Caco-2 (cell line): ENCODE measurements at regions not wholly inside any gene's neighbourhood (a gene's known extent, or its start where the extent isn't known, plus 50 kb on each side); places are given as distances from the start of the nearest gene placed in this dataset.

Experiments
- BruUV-seq: library from RNA; stranded (reverse); fragments of 400-500 nt; replicated peaks from 2 replicates; lab custom pipeline; 2021; lab: Mats Ljungman, UMichigan
- CTCF ChIA-PET: fragments of 300-600 bp; sonication (Branson Sonifier 250); formaldehyde crosslinking; loops from one replicate; lab custom pipeline; 2022; ENCODE audit warnings: antibody characterized with exemption; lab: Charles Lee
- POLR2A ChIA-PET: fragments of 300-600 bp; sonication (Branson Sonifier 250); formaldehyde crosslinking; loops from one replicate; lab custom pipeline; 2022; ENCODE audit warnings: antibody characterized with exemption; lab: Charles Lee
- DNase-seq, 2 experiments: peaks; one replicate each; pipeline versions ENCODE4 v3.0.0 to v3.0.0-alpha.2; 2020 to 2022
- H3K27me3 ChIP-seq: replicated peaks from 2 replicates; pipeline ENCODE4 v1.6.0; 2011; ENCODE audit warnings: low read length; ENCODE audit not compliant: control insufficient read depth, insufficient read depth
- H3K36me3 ChIP-seq: 2 replicates; pipeline ENCODE4 v1.5.1; 2011; ENCODE audit warnings: low read length; ENCODE audit not compliant: control insufficient read depth, insufficient read depth
- H3K4me1 ChIP-seq: fragments of 250-450 bp; sonication (Bioruptor Pico); 2 replicates; pipeline ENCODE4 v1.5.1; 2020; ENCODE audit warnings: mild to moderate bottlenecking
- H3K4me3 ChIP-seq: 2 replicates; pipeline ENCODE4 v1.5.1; 2011; ENCODE audit warnings: low read depth, mild to moderate bottlenecking, control low read depth, low read length
- H3K9me3 ChIP-seq: fragments of 250-450 bp; sonication (Bioruptor Pico); 2 replicates; pipeline ENCODE4 v1.5.1; 2020; ENCODE audit warnings: mild to moderate bottlenecking, moderate library complexity
- H3K27ac Mint-ChIP-seq: one replicate; pipeline ENCODE4 v1.8.0; 2022; ENCODE audit warnings: mixed read lengths; ENCODE audit not compliant: unreplicated experiment
- H3K27me3 Mint-ChIP-seq: one replicate; pipeline ENCODE4 v1.8.0; 2022; ENCODE audit warnings: mixed read lengths; ENCODE audit not compliant: insufficient read depth, unreplicated experiment
- H3K36me3 Mint-ChIP-seq: one replicate; pipeline ENCODE4 v1.8.0; 2022; ENCODE audit warnings: mild to moderate bottlenecking, mixed read lengths; ENCODE audit not compliant: insufficient read depth, unreplicated experiment
- H3K4me1 Mint-ChIP-seq: one replicate; pipeline ENCODE4 v1.8.0; 2022; ENCODE audit warnings: low read depth, mixed read lengths; ENCODE audit not compliant: unreplicated experiment
- H3K4me3 Mint-ChIP-seq: one replicate; pipeline ENCODE4 v1.8.0; 2022; ENCODE audit warnings: mild to moderate bottlenecking, moderate library complexity, mixed read lengths; ENCODE audit not compliant: unreplicated experiment
- H3K9me3 Mint-ChIP-seq: one replicate; pipeline ENCODE4 v1.8.0; 2022; ENCODE audit warnings: mixed read lengths; ENCODE audit not compliant: unreplicated experiment
- CTCF ChIP-seq, 2 experiments: fragments of 200-600 bp in 1 of 2; IDR thresholded peaks; 1 replicate in 1 of 2; 2 replicates in 1 of 2; pipeline versions ENCODE4 v1.5.1 to v1.8.0; 2011 to 2022; ENCODE audit warnings: antibody characterized with exemption in 1 of 2, control low read depth in 1 of 2, inconsistent platforms in 1 of 2, low read depth in 1 of 2, low read length in 1 of 2, mild to moderate bottlenecking in 1 of 2, moderate library complexity in 1 of 2; ENCODE audit not compliant: insufficient read depth in 1 of 2, severe bottlenecking in 1 of 2, unreplicated experiment in 1 of 2
- intact Hi-C: fragments of 100-400 bp; cut with micrococcal nuclease; formaldehyde crosslinking; loops from one replicate; pipeline ENCODE4 v1.10.0; 2022; ENCODE audit not compliant: unreplicated experiment

- Mint-ChIP-seq H3K36me3 (no peaks in the 10 kb centered on the region), H3K9me3 (no peaks in the 10 kb centered on the region), H3K4me1 (no peaks in the 10 kb centered on the region), H3K27ac (no peak overlapping the region), H3K4me3 (no peak overlapping the region), H3K27me3 (no peaks in the 10 kb centered on the region)
- Histone ChIP-seq H3K27me3 (no peaks in the 10 kb centered on the region), H3K4me3 (no peak overlapping the region), H3K36me3 (no peaks in the 10 kb centered on the region), H3K4me1 (no peaks in the 10 kb centered on the region), H3K9me3 (no peaks in the 10 kb centered on the region)
- BruUV-seq, result no TSS peak
- TF ChIP-seq CTCF (IDR thresholded peaks at IDR 0.05; ENCODE audit: insufficient read depth in 1 of 2, low read depth in 1 of 2, low read length in 1 of 2, severe bottlenecking in 1 of 2, unreplicated experiment in 1 of 2), result no peak
- intact Hi-C loops, result no loop called here
- POLR2A ChIA-PET, result no interaction called here
- CTCF ChIA-PET, result no interaction called here
- no peak for DNase-seq
Measured at GRCh38 chr1:14017531-14017961, 317.6 kb downstream of the PRDM2 start.

- Histone ChIP-seq H3K27me3 (no peaks in the 10 kb centered on the region), H3K36me3 (no peaks in the 10 kb centered on the region), H3K4me3 (no peak overlapping the region), H3K9me3 (no peaks in the 10 kb centered on the region), H3K4me1 (no peaks in the 10 kb centered on the region)
- Mint-ChIP-seq H3K27me3 (no peaks in the 10 kb centered on the region), H3K27ac (no peak overlapping the region), H3K36me3 (no peaks in the 10 kb centered on the region), H3K9me3 (no peaks in the 10 kb centered on the region), H3K4me3 (no peak overlapping the region), H3K4me1 (no peaks in the 10 kb centered on the region)
- intact Hi-C loops, result no loop called here
- POLR2A ChIA-PET, result no interaction called here
- CTCF ChIA-PET, result no interaction called here
- no peak for TF ChIP-seq CTCF (IDR thresholded peaks at IDR 0.05; ENCODE audit: insufficient read depth in 1 of 2, low read depth in 1 of 2, low read length in 1 of 2, severe bottlenecking in 1 of 2, unreplicated experiment in 1 of 2)
- no peak for DNase-seq
- no TSS peak for BruUV-seq
Measured at GRCh38 chr1:14019461-14019860, 319.5 kb downstream of the PRDM2 start.

- Mint-ChIP-seq H3K4me3 (no peak overlapping the region), H3K36me3 (no peaks in the 10 kb centered on the region), H3K27me3 (no peaks in the 10 kb centered on the region), H3K9me3 (no peaks in the 10 kb centered on the region), H3K27ac (no peak overlapping the region), H3K4me1 (no peaks in the 10 kb centered on the region)
- no TSS peak for BruUV-seq
- no peak for DNase-seq
- TF ChIP-seq CTCF (IDR thresholded peaks at IDR 0.05; ENCODE audit: insufficient read depth in 1 of 2, low read depth in 1 of 2, low read length in 1 of 2, severe bottlenecking in 1 of 2, unreplicated experiment in 1 of 2), result no peak
- intact Hi-C loops, result no loop called here
- POLR2A ChIA-PET, result no interaction called here
- CTCF ChIA-PET, result no interaction called here
- Histone ChIP-seq H3K9me3 (no peaks in the 10 kb centered on the region), H3K4me3 (no peak overlapping the region), H3K27me3 (no peaks in the 10 kb centered on the region), H3K4me1 (no peaks in the 10 kb centered on the region), H3K36me3 (no peaks in the 10 kb centered on the region)
Measured at GRCh38 chr1:14020006-14020405, 320.0 kb downstream of the PRDM2 start.
